ENCODE measurements at regions not wholly inside any gene's neighbourhood (a gene's known extent, or its start where the extent isn't known, plus 50 kb on each side); places are given as distances from the start of the nearest gene placed in this dataset.

DNA sequence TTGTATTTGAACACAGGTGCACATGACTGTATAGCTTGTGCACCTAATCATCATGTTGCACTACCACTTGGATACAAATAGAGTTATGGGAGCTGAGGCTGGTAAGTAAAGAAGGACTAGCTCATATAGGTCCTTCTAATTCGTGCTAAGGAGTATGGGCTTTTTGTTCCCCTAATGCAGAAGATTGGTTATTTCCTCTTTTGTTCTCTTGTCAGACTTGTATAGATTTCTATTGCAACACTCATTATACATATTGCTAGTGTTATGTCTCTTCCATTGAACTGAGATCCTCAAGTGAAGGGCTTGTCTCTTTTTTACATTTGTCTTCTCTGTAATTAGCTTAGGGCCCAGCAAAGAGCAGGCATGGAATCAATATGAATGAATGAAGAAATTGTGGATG, 54.1 kb upstream of the ARHGAP20 start:
- POLR2A ChIA-PET = no interaction called here
- Histone ChIP-seq H3K27me3 (ENCODE audit: control insufficient read depth, insufficient read depth, low read length) (no peaks in the 10 kb centered on the region), H3K4me1 (ENCODE audit: control insufficient read depth, insufficient read depth, low read length) (no peaks in the 10 kb centered on the region), H3K4me3 (ENCODE audit: low read depth in 2 of 2, low read length in 2 of 2) (no peak overlapping the region), H3K36me3 (ENCODE audit: control insufficient read depth, insufficient read depth, low read length) (no peaks in the 10 kb centered on the region), H3K9me3 (ENCODE audit: control insufficient read depth, insufficient read depth, low read depth, low read length) (no peaks in the 10 kb centered on the region), H3K27ac (ENCODE audit: low read length) (no peak overlapping the region)
- in situ Hi-C loops (cut with HindIII; ENCODE audit: low pct_unique_long_range_greater_than_20kb, low sequenced_read_pairs) (no loop called here), intact Hi-C loops (cut with micrococcal nuclease; ENCODE audit: unreplicated experiment) (no loop called here)
- DNase-seq (ENCODE audit: low read depth, low spot score) = no peak
- CTCF ChIA-PET = no interaction called here
- TF ChIP-seq SIN3A (IDR thresholded peaks at IDR 0.05; ENCODE audit: borderline replicate concordance, insufficient read depth, low read depth, low read length) (no peak), TCF7L2 (IDR thresholded peaks at IDR 0.05; ENCODE audit: low read depth, low read length) (no peak), POLR2AphosphoS5 (IDR thresholded peaks at IDR 0.05; ENCODE audit: low read depth, low read length) (no peak)
- TF ChIP-seq, protein P1, sequence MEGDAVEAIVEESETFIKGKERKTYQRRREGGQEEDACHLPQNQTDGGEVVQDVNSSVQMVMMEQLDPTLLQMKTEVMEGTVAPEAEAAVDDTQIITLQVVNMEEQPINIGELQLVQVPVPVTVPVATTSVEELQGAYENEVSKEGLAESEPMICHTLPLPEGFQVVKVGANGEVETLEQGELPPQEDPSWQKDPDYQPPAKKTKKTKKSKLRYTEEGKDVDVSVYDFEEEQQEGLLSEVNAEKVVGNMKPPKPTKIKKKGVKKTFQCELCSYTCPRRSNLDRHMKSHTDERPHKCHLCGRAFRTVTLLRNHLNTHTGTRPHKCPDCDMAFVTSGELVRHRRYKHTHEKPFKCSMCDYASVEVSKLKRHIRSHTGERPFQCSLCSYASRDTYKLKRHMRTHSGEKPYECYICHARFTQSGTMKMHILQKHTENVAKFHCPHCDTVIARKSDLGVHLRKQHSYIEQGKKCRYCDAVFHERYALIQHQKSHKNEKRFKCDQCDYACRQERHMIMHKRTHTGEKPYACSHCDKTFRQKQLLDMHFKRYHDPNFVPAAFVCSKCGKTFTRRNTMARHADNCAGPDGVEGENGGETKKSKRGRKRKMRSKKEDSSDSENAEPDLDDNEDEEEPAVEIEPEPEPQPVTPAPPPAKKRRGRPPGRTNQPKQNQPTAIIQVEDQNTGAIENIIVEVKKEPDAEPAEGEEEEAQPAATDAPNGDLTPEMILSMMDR (IDR thresholded peaks at IDR 0.05) = no peak
- TF ChIP-seq, protein P2, sequence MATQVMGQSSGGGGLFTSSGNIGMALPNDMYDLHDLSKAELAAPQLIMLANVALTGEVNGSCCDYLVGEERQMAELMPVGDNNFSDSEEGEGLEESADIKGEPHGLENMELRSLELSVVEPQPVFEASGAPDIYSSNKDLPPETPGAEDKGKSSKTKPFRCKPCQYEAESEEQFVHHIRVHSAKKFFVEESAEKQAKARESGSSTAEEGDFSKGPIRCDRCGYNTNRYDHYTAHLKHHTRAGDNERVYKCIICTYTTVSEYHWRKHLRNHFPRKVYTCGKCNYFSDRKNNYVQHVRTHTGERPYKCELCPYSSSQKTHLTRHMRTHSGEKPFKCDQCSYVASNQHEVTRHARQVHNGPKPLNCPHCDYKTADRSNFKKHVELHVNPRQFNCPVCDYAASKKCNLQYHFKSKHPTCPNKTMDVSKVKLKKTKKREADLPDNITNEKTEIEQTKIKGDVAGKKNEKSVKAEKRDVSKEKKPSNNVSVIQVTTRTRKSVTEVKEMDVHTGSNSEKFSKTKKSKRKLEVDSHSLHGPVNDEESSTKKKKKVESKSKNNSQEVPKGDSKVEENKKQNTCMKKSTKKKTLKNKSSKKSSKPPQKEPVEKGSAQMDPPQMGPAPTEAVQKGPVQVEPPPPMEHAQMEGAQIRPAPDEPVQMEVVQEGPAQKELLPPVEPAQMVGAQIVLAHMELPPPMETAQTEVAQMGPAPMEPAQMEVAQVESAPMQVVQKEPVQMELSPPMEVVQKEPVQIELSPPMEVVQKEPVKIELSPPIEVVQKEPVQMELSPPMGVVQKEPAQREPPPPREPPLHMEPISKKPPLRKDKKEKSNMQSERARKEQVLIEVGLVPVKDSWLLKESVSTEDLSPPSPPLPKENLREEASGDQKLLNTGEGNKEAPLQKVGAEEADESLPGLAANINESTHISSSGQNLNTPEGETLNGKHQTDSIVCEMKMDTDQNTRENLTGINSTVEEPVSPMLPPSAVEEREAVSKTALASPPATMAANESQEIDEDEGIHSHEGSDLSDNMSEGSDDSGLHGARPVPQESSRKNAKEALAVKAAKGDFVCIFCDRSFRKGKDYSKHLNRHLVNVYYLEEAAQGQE (IDR thresholded peaks at IDR 0.05; ENCODE audit: insufficient read depth in 1 of 2, low read depth in 2 of 2, low read length in 1 of 2) = no peak
- no TSS peak for BruUV-seq (replicated peaks)
- ATAC-seq = no peak

DNA sequence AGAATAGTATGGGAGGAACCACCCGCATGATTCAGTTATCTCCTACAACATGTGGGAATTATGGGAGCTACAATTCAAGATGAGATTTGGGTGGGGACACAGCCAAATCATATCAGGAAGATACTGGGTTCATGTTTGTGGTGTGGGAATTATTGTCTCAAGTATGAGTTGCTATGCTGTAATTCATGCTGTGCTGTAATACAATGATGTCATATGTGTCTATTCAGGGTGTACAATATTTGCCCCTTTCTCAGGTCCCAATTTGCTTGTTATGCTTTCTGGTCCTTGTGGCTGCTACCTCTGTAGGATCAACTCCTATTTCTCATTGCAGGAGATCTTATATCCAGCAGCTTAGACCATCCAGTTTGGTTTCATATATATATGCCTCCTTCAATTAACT, 52.2 kb upstream of the ARHGAP20 start:
- no peak for ATAC-seq
- ChIA-PET CTCF (no interaction called here), POLR2A (no interaction called here)
- H3K4me3 ChIP-seq (ENCODE audit: low read depth in 2 of 2, low read length in 2 of 2) = no peak overlapping the region
- in situ Hi-C loops (cut with HindIII; ENCODE audit: low pct_unique_long_range_greater_than_20kb, low sequenced_read_pairs) (no loop called here), intact Hi-C loops (cut with micrococcal nuclease; ENCODE audit: unreplicated experiment) (no loop called here)
- TF ChIP-seq TCF7L2 (IDR thresholded peaks at IDR 0.05; ENCODE audit: low read depth, low read length) = no peak
- TF ChIP-seq, protein P1 (IDR thresholded peaks at IDR 0.05) = no peak
- TF ChIP-seq, protein P2 (IDR thresholded peaks at IDR 0.05; ENCODE audit: insufficient read depth in 1 of 2, low read depth in 2 of 2, low read length in 1 of 2) = no peak
- no peak for TF ChIP-seq POLR2AphosphoS5 (IDR thresholded peaks at IDR 0.05; ENCODE audit: low read depth, low read length)
- no peak for TF ChIP-seq SIN3A (IDR thresholded peaks at IDR 0.05; ENCODE audit: borderline replicate concordance, insufficient read depth, low read depth, low read length)
- no peak for DNase-seq (ENCODE audit: low read depth, low spot score)
- no peaks in the 10 kb centered on the region for H3K4me1 ChIP-seq (ENCODE audit: control insufficient read depth, insufficient read depth, low read length)
- H3K27me3 ChIP-seq (ENCODE audit: control insufficient read depth, insufficient read depth, low read length) = no peaks in the 10 kb centered on the region
- no peaks in the 10 kb centered on the region for H3K36me3 ChIP-seq (ENCODE audit: control insufficient read depth, insufficient read depth, low read length)
- H3K9me3 ChIP-seq (ENCODE audit: control insufficient read depth, insufficient read depth, low read depth, low read length) = no peaks in the 10 kb centered on the region
- H3K27ac ChIP-seq (ENCODE audit: low read length) = no peak overlapping the region
- BruUV-seq (replicated peaks) = no TSS peak
